Fibroblast of mammary gland (primary cell): ENCODE measurements at regions not wholly inside any gene's neighbourhood (a gene's known extent, or its start where the extent isn't known, plus 50 kb on each side); places are given as distances from the start of the nearest gene placed in this dataset.

Source experiments
- DNase-seq: peaks from one replicate; pipeline ENCODE4 v3.0.0-alpha.2; 2010; ENCODE audit warnings: low read depth
- H3K4me3 ChIP-seq: 2 replicates; pipeline ENCODE4 v1.5.1; 2011; ENCODE audit warnings: low read depth, mild to moderate bottlenecking, low read length, moderate library complexity; ENCODE audit not compliant: control insufficient read depth
- CTCF ChIP-seq: conservative IDR thresholded peaks from 2 replicates; pipeline ENCODE4 v1.5.1; 2011; ENCODE audit warnings: low read depth, low read length, inconsistent platforms; ENCODE audit not compliant: control insufficient read depth, insufficient read depth

DNA sequence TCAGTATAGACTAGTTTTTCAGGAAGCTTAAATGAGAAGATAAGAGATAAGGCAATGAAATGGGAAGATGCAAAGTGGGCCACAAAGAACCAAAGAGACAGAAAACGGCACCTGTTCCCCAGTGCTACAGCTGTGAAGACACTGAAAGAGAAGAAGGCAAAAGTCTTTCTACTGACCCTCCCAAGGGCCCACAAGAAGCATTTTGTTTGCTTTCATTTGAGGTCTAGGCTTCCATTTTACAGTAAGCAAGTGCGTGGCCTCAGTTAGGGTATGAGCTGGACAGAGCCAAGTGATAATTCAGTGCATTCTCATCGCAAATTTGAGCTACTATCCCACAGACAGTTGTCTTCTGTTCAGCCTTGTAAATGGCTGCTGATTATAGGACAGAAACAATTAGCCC, 53.4 kb upstream of the STK17B start:
- TF ChIP-seq CTCF, result no peak
- DNase-seq, result no peak
- no peak overlapping the region for H3K4me3 ChIP-seq

DNA sequence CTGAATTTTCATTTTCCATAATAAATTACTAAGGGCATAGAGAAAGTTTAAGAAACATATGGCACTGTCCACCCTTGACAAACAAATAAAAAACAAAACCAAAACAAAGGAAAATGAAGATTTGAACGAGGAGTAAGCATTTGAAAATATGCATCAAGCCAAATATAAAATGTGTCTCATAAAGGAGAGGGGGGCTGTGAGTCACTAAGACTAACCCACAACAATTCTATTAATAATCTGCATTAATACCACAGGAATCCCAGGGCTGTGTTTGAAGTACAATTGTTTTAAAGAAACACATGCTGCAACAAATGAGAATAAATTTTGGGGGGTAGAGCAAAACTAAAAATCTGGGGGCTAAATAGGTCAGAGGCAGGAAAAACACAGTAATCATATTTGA, 53.8 kb upstream of the STK17B start:
- DNase-seq, result peak; percentile 60
- H3K4me3 ChIP-seq, result no peak overlapping the region
- no peak for TF ChIP-seq CTCF

DNA sequence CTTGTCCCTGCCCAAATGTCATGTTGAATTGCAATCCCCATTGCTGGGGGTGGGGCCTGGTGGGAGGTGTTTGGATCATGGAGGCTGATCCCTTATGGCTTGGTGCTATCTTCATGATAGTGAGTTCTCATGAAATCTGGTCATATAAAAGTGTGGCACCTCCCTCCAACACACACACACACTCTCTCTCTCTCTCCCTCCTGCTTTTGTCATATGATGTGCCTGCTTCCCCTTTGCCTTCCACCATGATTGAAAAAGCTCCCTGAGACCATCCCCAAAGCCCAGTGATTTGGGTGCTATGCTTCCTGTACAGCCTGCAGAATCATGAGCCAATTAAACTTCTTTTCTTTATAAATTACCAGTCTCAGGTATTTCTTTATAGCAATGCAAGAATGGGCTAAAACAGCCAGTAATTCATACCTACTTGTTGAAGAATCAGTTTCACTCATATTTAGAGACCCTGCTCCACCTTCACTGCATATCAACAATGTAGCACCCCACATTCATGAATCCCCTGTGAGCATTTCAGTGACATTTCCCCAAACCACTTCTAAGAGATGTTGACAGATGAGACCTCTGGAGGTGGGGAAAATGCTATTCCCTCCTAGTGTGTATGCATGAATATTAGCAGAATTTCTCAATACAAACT, 54.8 kb upstream of the STK17B start:
- no peak overlapping the region for H3K4me3 ChIP-seq
- TF ChIP-seq CTCF, result no peak
- no peak for DNase-seq

DNA sequence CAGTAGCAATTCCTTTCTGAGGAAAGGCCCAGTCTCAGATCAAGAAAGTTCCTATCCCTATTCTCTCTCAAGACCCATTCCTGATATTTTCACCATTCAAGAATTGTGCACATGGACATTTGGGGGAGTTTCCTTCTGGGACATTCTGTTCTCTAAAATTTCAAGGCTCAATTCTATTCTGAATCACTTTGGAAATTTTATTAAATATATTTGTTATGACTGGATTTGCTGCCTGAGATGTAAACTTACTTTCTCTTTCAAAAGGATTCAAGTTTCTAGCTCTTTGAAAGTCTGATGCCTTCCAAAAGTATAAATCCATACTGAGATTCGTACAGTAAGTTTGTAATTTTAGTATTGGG, 55.3 kb upstream of the STK17B start:
- no peak for DNase-seq
- no peak for TF ChIP-seq CTCF
- no peak overlapping the region for H3K4me3 ChIP-seq

GRCh38 chr2:196229013-196229412, 57.6 kb upstream of the STK17B start:
- DNase-seq, result no peak
- no peak overlapping the region for H3K4me3 ChIP-seq
- no peak for TF ChIP-seq CTCF

DNA sequence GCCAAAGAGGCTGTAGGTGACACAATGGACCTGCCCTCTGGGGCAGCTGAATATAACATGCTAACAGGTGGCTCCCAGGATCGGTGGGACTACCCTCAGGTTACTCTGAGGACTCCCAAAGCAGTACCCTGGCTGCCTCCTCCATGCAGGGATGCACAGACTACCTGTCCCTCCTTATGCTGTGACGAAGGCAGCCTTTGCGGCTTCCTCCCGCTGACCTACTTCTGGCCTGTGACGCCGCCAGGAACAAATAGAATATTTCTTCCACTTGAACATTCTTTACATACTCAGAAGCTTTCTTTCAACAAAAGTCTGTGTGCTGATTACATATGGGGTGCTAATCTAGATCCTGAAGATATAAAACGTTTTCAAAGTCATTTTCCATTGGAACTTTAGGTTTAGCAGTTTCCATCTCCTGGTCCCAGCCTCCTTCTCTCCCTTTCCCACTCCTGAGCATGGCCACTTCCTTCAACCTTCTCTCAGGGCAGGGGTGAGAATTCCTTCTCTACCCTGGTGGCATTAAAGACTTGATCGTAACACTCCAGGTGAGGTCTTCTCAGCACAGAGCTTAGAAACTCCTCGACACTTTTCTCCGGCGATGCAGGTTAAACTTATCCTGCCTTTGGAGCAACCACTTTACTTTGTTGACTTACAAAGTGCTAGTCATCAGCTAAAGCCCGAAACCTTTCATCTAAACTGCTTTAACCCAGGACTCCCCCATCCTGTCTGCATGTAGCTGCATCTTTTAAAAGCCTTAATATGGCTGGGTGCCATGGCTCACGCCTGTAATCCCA, 58.9 kb upstream of the STK17B start:
- H3K4me3 ChIP-seq, result no peak overlapping the region
- TF ChIP-seq CTCF, result no peak
- DNase-seq, result no peak
